Right cardiac atrium (tissue), 5 donors: ENCODE measurements at regions not wholly inside any gene's neighbourhood (a gene's known extent, or its start where the extent isn't known, plus 50 kb on each side); places are given as distances from the start of the nearest gene placed in this dataset.

ENCODE experiments used
- ATAC-seq, 2 donors: fragments of 200-7000 bp; cut with Tn5 transposase; one replicate each; pipeline versions ENCODE4 v1.8.0 to v1.9.1; 2020; ENCODE audit warnings: moderate library complexity in 2 of 2, mild to moderate bottlenecking in 1 of 2
- DNase-seq, 3 donors: peaks; one replicate each; pipeline ENCODE4 v3.0.0-alpha.2; 2020
- H3K27ac ChIP-seq: one replicate; pipeline ENCODE4 v1.5.1; 2013; ENCODE audit warnings: mild to moderate bottlenecking, low read length, control low read depth, moderate library complexity
- H3K27me3 ChIP-seq: one replicate; pipeline ENCODE4 v1.6.1; 2013; ENCODE audit not compliant: control insufficient read depth, insufficient read depth
- H3K4me1 ChIP-seq: one replicate; pipeline ENCODE4 v1.6.1; 2013; ENCODE audit warnings: low read length; ENCODE audit not compliant: control insufficient read depth, insufficient read depth
- H3K4me3 ChIP-seq: one replicate; pipeline ENCODE4 v1.5.1; 2013; ENCODE audit warnings: low read length, control low read depth
- H3K9me3 ChIP-seq: one replicate; pipeline ENCODE4 v1.6.1; 2013; ENCODE audit warnings: low read length; ENCODE audit not compliant: control insufficient read depth
- WGBS: extraction: QIAGEN DNeasy Blood & Tissue Kit; methylation state at CpG from one replicate; pipeline ENCODE4 v1.1.7; 2013; 5-methylcytosine and 5-hydroxymethylcytosine counted together
- intact Hi-C, 4 donors: fragments of 100-400 bp; cut with DNase I; formaldehyde crosslinking; loops; one replicate each; pipeline versions ENCODE4 v1.11.0 to v1.14.0; 2022 to 2023
- donor health status: healthy with polysubstance abuse.
- donor health status: DM: no; HTN: yes; CAD: no.
- donor health status: DM: no; HTN: no; CAD: no.
- donor health status: DM: no; HTN: yes; CAD: no; lungs with severe emphysema.
- donor health status: DM: yes; HTN: yes; CAD: no.

GRCh38 chr1:58402444-58402843, 144.1 kb downstream of the OMA1 start:
- intact Hi-C loops = no loop called here
- ATAC-seq (peak in 1 of 2 donors; percentile 46), DNase-seq (no peak)
- Histone ChIP-seq H3K27ac (no peak overlapping the region), H3K4me3 (no peak overlapping the region), H3K4me1 (no peaks in the 10 kb centered on the region), H3K9me3 (no peaks in the 10 kb centered on the region), H3K27me3 (no peaks in the 10 kb centered on the region)
- 15% methylated on average over 6 of the region's 6 CpGs for WGBS

GRCh38 chr1:58401991-58402390, 144.5 kb downstream of the OMA1 start:
- DNase-seq (peak in 2 of 3 donors; percentile 45 to 57), ATAC-seq (peak in 1 of 2 donors; percentile 55)
- intact Hi-C loops = no loop called here
- H3K27me3 ChIP-seq = no peaks in the 10 kb centered on the region
- no peak overlapping the region for H3K27ac ChIP-seq
- no peaks in the 10 kb centered on the region for H3K4me1 ChIP-seq
- H3K9me3 ChIP-seq = no peaks in the 10 kb centered on the region
- WGBS = 23% methylated on average over 6 of the region's 6 CpGs
- no peak overlapping the region for H3K4me3 ChIP-seq

- intact Hi-C loops = no loop called here
- ATAC-seq (peak; percentile 31 to 47), DNase-seq (peak in 2 of 3 donors; percentile 68 to 72)
- Histone ChIP-seq H3K9me3 (no peaks in the 10 kb centered on the region), H3K4me3 (no peak overlapping the region), H3K4me1 (no peaks in the 10 kb centered on the region), H3K27ac (no peak overlapping the region), H3K27me3 (no peaks in the 10 kb centered on the region)
- 33% methylated on average over 3 of the region's 3 CpGs for WGBS
These were observed 147.3 kb downstream of the OMA1 start for GRCh38 chr1:58399176-58399575.

GRCh38 chr1:58398714-58399113, 147.8 kb downstream of the OMA1 start:
- Histone ChIP-seq H3K27ac (no peak overlapping the region), H3K9me3 (no peaks in the 10 kb centered on the region), H3K4me3 (no peak overlapping the region), H3K27me3 (no peaks in the 10 kb centered on the region), H3K4me1 (no peaks in the 10 kb centered on the region)
- 61% methylated on average over 1 of the region's 1 CpG for WGBS
- intact Hi-C loops = no loop called here
- ATAC-seq = no peak
- DNase-seq = no peak

- DNase-seq (no peak), ATAC-seq (no peak)
- Histone ChIP-seq H3K4me1 (no peaks in the 10 kb centered on the region), H3K27me3 (no peaks in the 10 kb centered on the region), H3K4me3 (no peak overlapping the region), H3K27ac (no peak overlapping the region), H3K9me3 (no peaks in the 10 kb centered on the region)
- WGBS = 77% methylated on average over 9 of the region's 9 CpGs
- intact Hi-C loops = no loop called here
These were observed 149.2 kb downstream of the OMA1 start for GRCh38 chr1:58397187-58397820.

GRCh38 chr1:58396150-58396549, 150.4 kb downstream of the OMA1 start:
- no peaks in the 10 kb centered on the region for H3K9me3 ChIP-seq
- DNase-seq = no peak
- no peak for ATAC-seq
- intact Hi-C loops = no loop called here
- H3K27me3 ChIP-seq = no peaks in the 10 kb centered on the region
- no peak overlapping the region for H3K4me3 ChIP-seq
- no peak overlapping the region for H3K27ac ChIP-seq
- 69% methylated on average over 6 of the region's 6 CpGs for WGBS
- no peaks in the 10 kb centered on the region for H3K4me1 ChIP-seq

- intact Hi-C loops = no loop called here
- DNase-seq (no peak), ATAC-seq (peak in 1 of 2 donors; percentile 52)
- Histone ChIP-seq H3K4me3 (no peak overlapping the region), H3K9me3 (no peaks in the 10 kb centered on the region), H3K27ac (no peak overlapping the region), H3K4me1 (no peaks in the 10 kb centered on the region), H3K27me3 (no peaks in the 10 kb centered on the region)
- WGBS = 45% methylated on average over 2 of the region's 2 CpGs
These were observed 151.2 kb downstream of the OMA1 start for GRCh38 chr1:58395355-58395754.

GRCh38 chr1:58392083-58392482, 154.4 kb downstream of the OMA1 start:
- Histone ChIP-seq H3K27ac (no peak overlapping the region), H3K4me1 (no peaks in the 10 kb centered on the region), H3K27me3 (no peaks in the 10 kb centered on the region), H3K9me3 (no peaks in the 10 kb centered on the region), H3K4me3 (no peak overlapping the region)
- DNase-seq (no peak), ATAC-seq (no peak)
- 60% methylated on average over 6 of the region's 6 CpGs for WGBS
- intact Hi-C loops = no loop called here

GRCh38 chr1:58391514-58391913, 155.0 kb downstream of the OMA1 start:
- H3K4me3 ChIP-seq = no peak overlapping the region
- no peaks in the 10 kb centered on the region for H3K27me3 ChIP-seq
- DNase-seq = no peak
- ATAC-seq = no peak
- intact Hi-C loops = no loop called here
- no peaks in the 10 kb centered on the region for H3K9me3 ChIP-seq
- no peak overlapping the region for H3K27ac ChIP-seq
- no peaks in the 10 kb centered on the region for H3K4me1 ChIP-seq
- 79% methylated on average over 3 of the region's 3 CpGs for WGBS

GRCh38 chr1:58391056-58391455, 155.5 kb downstream of the OMA1 start:
- ATAC-seq (peak; percentile 72 to 79), DNase-seq (peak in 1 of 3 donors; percentile 46)
- Histone ChIP-seq H3K27me3 (no peaks in the 10 kb centered on the region), H3K4me3 (no peak overlapping the region), H3K4me1 (no peaks in the 10 kb centered on the region), H3K9me3 (no peaks in the 10 kb centered on the region), H3K27ac (peak overlapping the region; percentile 39)
- intact Hi-C loops = no loop called here
- WGBS = 55% methylated on average over 5 of the region's 5 CpGs

GRCh38 chr1:58390091-58390490, 156.4 kb downstream of the OMA1 start:
- 68% methylated on average over 1 of the region's 1 CpG for WGBS
- ATAC-seq = no peak
- Histone ChIP-seq H3K4me3 (no peak overlapping the region), H3K9me3 (no peaks in the 10 kb centered on the region), H3K27ac (no peak overlapping the region), H3K4me1 (no peaks in the 10 kb centered on the region), H3K27me3 (no peaks in the 10 kb centered on the region)
- intact Hi-C loops = no loop called here
- DNase-seq = no peak

GRCh38 chr1:58380345-58380744, 166.2 kb downstream of the OMA1 start:
- Histone ChIP-seq H3K27ac (no peak overlapping the region), H3K27me3 (no peaks in the 10 kb centered on the region), H3K4me3 (no peak overlapping the region), H3K4me1 (no peaks in the 10 kb centered on the region), H3K9me3 (no peaks in the 10 kb centered on the region)
- WGBS = 92% methylated on average over 2 of the region's 2 CpGs
- intact Hi-C loops = no loop called here
- DNase-seq (no peak), ATAC-seq (no peak)
